HAP-1 (cell line): ENCODE measurements at regions not wholly inside any gene's neighbourhood (a gene's known extent, or its start where the extent isn't known, plus 50 kb on each side); places are given as distances from the start of the nearest gene placed in this dataset.

Experiments
- DNase-seq, 2 experiments: peaks; one replicate each; pipeline ENCODE4 v3.0.0-alpha.2; 2016 to 2020; ENCODE audit warnings: low spot score in 2 of 2
- H3K27me3 ChIP-seq: fragments of 250-450 bp; sonication (Bioruptor Pico); 2 replicates; pipeline ENCODE4 v1.5.1; 2020; ENCODE audit warnings: low read depth, mild to moderate bottlenecking, moderate library complexity
- H3K36me3 ChIP-seq: fragments of 250-450 bp; sonication (Bioruptor Pico); replicated peaks from 2 replicates; pipeline ENCODE4 v1.5.1; 2020; ENCODE audit warnings: mild to moderate bottlenecking
- H3K4me1 ChIP-seq: fragments of 250-450 bp; sonication (Bioruptor Pico); 2 replicates; pipeline ENCODE4 v1.5.1; 2020; ENCODE audit warnings: mild to moderate bottlenecking
- H3K4me3 ChIP-seq: fragments of 250-450 bp; sonication (Bioruptor Pico); 2 replicates; pipeline ENCODE4 v1.5.1; 2020; ENCODE audit warnings: mild to moderate bottlenecking, moderate library complexity
- H3K9me3 ChIP-seq: fragments of 250-450 bp; sonication (Bioruptor Pico); 2 replicates; pipeline ENCODE4 v1.5.1; 2020; ENCODE audit warnings: mild to moderate bottlenecking, moderate library complexity
- in situ Hi-C: fragments of 300-500 bp; cut with MboI; formaldehyde crosslinking; loops from 3 replicates; pipeline ENCODE4 v1.14.3; 2020; ENCODE audit warnings: low sequenced_read_pairs, inconsistent platforms, mixed read lengths

DNA sequence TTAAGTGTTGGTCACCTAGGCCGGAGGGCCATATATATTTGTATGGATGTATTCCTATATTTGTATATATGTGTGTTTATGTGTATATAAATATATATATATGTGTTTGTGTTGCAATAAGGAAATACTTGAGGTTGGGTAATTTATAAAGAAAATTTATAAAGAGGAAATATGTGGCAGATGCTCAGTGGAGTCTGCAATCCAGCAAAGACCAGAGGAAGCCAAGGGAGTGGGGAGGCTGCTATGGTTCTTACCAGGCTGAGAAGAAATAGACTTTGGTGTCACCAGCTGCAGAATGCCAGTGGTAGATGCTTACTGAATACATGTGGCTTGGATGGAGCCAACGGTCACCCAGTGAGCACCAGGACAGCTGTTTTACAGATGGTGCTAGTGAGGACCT, 97.4 kb upstream of the ELOVL5 start:
- H3K4me1 ChIP-seq = no peaks in the 10 kb centered on the region
- no peaks in the 10 kb centered on the region for H3K36me3 ChIP-seq
- H3K4me3 ChIP-seq = no peak overlapping the region
- H3K9me3 ChIP-seq = no peaks in the 10 kb centered on the region
- in situ Hi-C loops = no loop called here
- peaks cover 2% of the 10 kb centered on the region; the same call in 1 of the 2 replicates for H3K27me3 ChIP-seq
- DNase-seq = no peak

- DNase-seq = no peak
- in situ Hi-C loops = no loop called here
- no peaks in the 10 kb centered on the region for H3K4me1 ChIP-seq
- H3K4me3 ChIP-seq = no peak overlapping the region
- no peaks in the 10 kb centered on the region for H3K36me3 ChIP-seq
- H3K27me3 ChIP-seq = peaks cover 15% of the 10 kb centered on the region
- no peaks in the 10 kb centered on the region for H3K9me3 ChIP-seq
Measured at GRCh38 chr6:53441761-53442160, 93.0 kb upstream of the ELOVL5 start.

GRCh38 chr6:53441035-53441493, 92.3 kb upstream of the ELOVL5 start:
- Histone ChIP-seq H3K4me1 (no peaks in the 10 kb centered on the region), H3K4me3 (no peak overlapping the region), H3K9me3 (no peaks in the 10 kb centered on the region), H3K36me3 (no peaks in the 10 kb centered on the region), H3K27me3 (peaks cover 15% of the 10 kb centered on the region)
- no peak for DNase-seq
- in situ Hi-C loops = no loop called here

GRCh38 chr6:53440336-53440945, 91.7 kb upstream of the ELOVL5 start:
- in situ Hi-C loops = no loop called here
- no peaks in the 10 kb centered on the region for H3K4me1 ChIP-seq
- no peaks in the 10 kb centered on the region for H3K9me3 ChIP-seq
- no peaks in the 10 kb centered on the region for H3K36me3 ChIP-seq
- DNase-seq = no peak
- no peak overlapping the region for H3K4me3 ChIP-seq
- peaks cover 15% of the 10 kb centered on the region for H3K27me3 ChIP-seq

DNA sequence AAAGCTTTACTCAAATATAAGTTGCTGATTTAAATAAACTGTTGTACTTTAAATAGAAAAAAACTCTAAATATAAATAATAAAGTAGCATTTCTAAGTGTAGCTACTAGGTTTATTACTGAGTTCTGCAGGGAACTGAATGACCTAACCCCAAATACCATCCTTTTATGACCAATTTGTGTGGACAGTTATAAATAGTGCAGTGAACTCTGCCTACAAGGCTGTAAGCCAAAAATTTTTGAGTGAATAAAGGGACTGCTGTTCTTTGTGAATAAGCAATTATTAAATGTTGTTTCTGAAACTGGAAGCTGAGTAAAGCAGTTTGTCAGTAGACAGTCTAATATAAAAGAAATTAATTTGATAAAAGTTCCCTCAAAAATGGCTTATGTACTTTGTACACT, 90.8 kb upstream of the ELOVL5 start:
- Histone ChIP-seq H3K4me3 (no peak overlapping the region), H3K9me3 (no peaks in the 10 kb centered on the region), H3K36me3 (no peaks in the 10 kb centered on the region), H3K27me3 (peaks cover 15% of the 10 kb centered on the region), H3K4me1 (no peaks in the 10 kb centered on the region; the same call in 1 of the 2 replicates)
- in situ Hi-C loops = loop anchor here (5.0 kb wide), 1 partner anchor 267 kb away; no protein-coding TSS in a partner anchor
- DNase-seq = no peak

GRCh38 chr6:53437557-53438202, 88.9 kb upstream of the ELOVL5 start:
- DNase-seq = peak; percentile 55 to 71
- Histone ChIP-seq H3K9me3 (no peaks in the 10 kb centered on the region), H3K27me3 (peaks cover 18% of the 10 kb centered on the region), H3K4me3 (no peak overlapping the region), H3K36me3 (no peaks in the 10 kb centered on the region), H3K4me1 (peaks cover 11% of the 10 kb centered on the region)
- in situ Hi-C loops = loop anchor here (5.0 kb wide), 1 partner anchor 265 kb away; no protein-coding TSS in a partner anchor

- H3K27me3 ChIP-seq = peaks cover 18% of the 10 kb centered on the region
- H3K4me3 ChIP-seq = no peak overlapping the region
- in situ Hi-C loops = loop anchor here (5.0 kb wide), 1 partner anchor 264 kb away; no protein-coding TSS in a partner anchor
- H3K36me3 ChIP-seq = no peaks in the 10 kb centered on the region
- DNase-seq = no peak
- peaks cover 11% of the 10 kb centered on the region for H3K4me1 ChIP-seq
- no peaks in the 10 kb centered on the region for H3K9me3 ChIP-seq
Measured at GRCh38 chr6:53436526-53437303, 88.0 kb upstream of the ELOVL5 start.

DNA sequence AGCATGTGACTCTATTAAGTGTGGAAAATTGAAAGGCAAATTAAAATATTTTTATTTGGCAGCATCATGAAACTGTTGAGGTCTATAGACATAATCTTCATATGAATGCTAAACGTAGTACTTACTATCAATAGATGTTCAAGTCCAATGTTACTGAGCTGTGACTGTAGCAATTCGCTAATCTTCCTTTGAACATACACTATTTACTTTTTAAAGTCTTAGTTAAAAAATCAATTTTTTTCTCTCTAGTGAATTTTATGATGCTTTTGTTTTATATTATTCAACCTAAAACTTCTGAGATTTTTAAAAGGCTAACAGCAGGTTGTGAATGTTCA, 85.2 kb upstream of the ELOVL5 start:
- in situ Hi-C loops = no loop called here
- DNase-seq = no peak
- Histone ChIP-seq H3K4me3 (no peak overlapping the region), H3K36me3 (no peaks in the 10 kb centered on the region), H3K27me3 (peaks cover 10% of the 10 kb centered on the region; the same call in 1 of the 2 replicates), H3K9me3 (no peaks in the 10 kb centered on the region), H3K4me1 (peaks cover 11% of the 10 kb centered on the region)

DNA sequence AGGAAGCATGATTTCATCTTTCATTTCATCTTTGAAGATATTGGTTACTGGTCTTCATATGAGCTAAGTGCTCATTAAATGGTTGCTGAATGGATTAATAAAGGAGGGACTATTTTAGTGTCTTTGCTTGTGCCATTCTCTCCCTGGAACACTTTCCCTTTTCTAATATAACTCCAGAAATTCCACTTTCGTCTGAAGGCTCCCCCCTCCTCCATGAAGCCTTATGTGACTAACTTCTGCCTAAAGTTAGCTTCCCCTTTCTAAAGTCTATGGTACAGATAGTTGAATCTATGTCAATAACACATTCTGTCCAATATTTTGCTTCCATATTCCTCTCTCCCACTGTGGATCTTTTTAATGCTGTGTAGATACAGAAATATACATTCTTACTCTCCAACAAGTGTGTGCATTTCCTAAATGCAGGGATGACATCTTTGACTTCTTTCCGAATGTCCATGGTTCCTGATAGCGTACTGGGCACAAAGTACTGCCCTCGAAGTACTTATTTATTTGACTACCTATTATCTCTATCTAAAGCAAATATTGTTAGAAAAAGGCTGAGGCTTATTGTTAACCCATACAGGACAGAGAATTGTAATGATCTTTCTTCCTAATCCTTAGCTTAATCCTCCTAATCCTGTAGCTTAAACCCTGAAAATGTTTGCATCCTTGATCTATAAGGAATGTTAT, 84.7 kb upstream of the ELOVL5 start:
- DNase-seq = peak in 1 of 2 experiments; percentile 93
- Histone ChIP-seq H3K4me1 (peaks cover 11% of the 10 kb centered on the region), H3K9me3 (no peaks in the 10 kb centered on the region), H3K27me3 (peaks cover 10% of the 10 kb centered on the region; the same call in 1 of the 2 replicates), H3K36me3 (no peaks in the 10 kb centered on the region), H3K4me3 (no peak overlapping the region)
- in situ Hi-C loops = no loop called here

GRCh38 chr6:53432318-53433161, 83.8 kb upstream of the ELOVL5 start:
- DNase-seq = no peak
- Histone ChIP-seq H3K9me3 (no peaks in the 10 kb centered on the region), H3K27me3 (peaks cover 18% of the 10 kb centered on the region), H3K36me3 (no peaks in the 10 kb centered on the region), H3K4me3 (no peak overlapping the region), H3K4me1 (peaks cover 11% of the 10 kb centered on the region)
- in situ Hi-C loops = no loop called here

- Histone ChIP-seq H3K9me3 (no peaks in the 10 kb centered on the region), H3K27me3 (peaks cover 18% of the 10 kb centered on the region), H3K36me3 (no peaks in the 10 kb centered on the region), H3K4me3 (no peak overlapping the region), H3K4me1 (peaks cover 11% of the 10 kb centered on the region)
- no peak for DNase-seq
- in situ Hi-C loops = no loop called here
Measured at GRCh38 chr6:53431704-53432103, 83.0 kb upstream of the ELOVL5 start.

DNA sequence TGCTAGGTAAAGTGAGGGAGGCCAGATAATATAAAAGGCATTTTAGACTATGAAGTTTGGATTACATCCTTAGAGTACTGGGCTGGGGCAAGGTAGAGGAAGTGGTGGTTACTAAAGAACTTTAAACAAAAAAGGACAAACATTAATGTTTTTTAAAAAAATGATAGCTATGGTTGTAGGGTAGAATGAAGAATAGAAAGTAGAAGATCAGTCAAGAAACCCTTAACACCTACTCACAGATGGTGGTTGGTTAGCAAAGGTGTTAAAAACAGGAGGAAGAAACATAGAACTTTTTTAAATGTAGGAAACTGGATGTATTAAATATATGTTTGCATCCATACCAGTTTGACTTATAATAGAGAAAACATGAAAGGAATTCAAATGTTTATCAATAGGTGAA, 80.7 kb upstream of the ELOVL5 start:
- H3K36me3 ChIP-seq = no peaks in the 10 kb centered on the region
- H3K9me3 ChIP-seq = no peaks in the 10 kb centered on the region
- in situ Hi-C loops = no loop called here
- H3K27me3 ChIP-seq = peaks cover 24% of the 10 kb centered on the region
- H3K4me3 ChIP-seq = no peak overlapping the region
- no peak for DNase-seq
- peaks cover 11% of the 10 kb centered on the region for H3K4me1 ChIP-seq

- in situ Hi-C loops = no loop called here
- no peaks in the 10 kb centered on the region for H3K9me3 ChIP-seq
- H3K27me3 ChIP-seq = peaks cover 27% of the 10 kb centered on the region
- no peak overlapping the region for H3K4me3 ChIP-seq
- peaks cover 7% of the 10 kb centered on the region for H3K4me1 ChIP-seq
- H3K36me3 ChIP-seq = no peaks in the 10 kb centered on the region
- DNase-seq = no peak
Measured at GRCh38 chr6:53428886-53429285, 80.1 kb upstream of the ELOVL5 start.
